PC-3 (cell line): ENCODE measurements at regions not wholly inside any gene's neighbourhood (a gene's known extent, or its start where the extent isn't known, plus 50 kb on each side); places are given as distances from the start of the nearest gene placed in this dataset.

ENCODE experiments used
- ATAC-seq: fragments of 200-7000 bp; cut with Tn5 transposase; 2 replicates; pipeline ENCODE4 v1.9.1; 2020; ENCODE audit warnings: mild to moderate bottlenecking, moderate library complexity
- BruUV-seq: library from RNA; stranded (reverse); fragments of 400-500 nt; replicated peaks from 2 replicates; lab custom pipeline; 2021; lab: Mats Ljungman, UMichigan
- CTCF ChIA-PET: fragments of 300-600 bp; sonication (Branson Sonifier 250); formaldehyde crosslinking; loops from one replicate; lab custom pipeline; 2022; ENCODE audit warnings: antibody characterized with exemption; lab: Charles Lee
- POLR2A ChIA-PET: fragments of 300-600 bp; sonication (Branson Sonifier 250); formaldehyde crosslinking; loops from one replicate; lab custom pipeline; 2022; ENCODE audit warnings: antibody characterized with exemption; ENCODE audit not compliant: unreplicated experiment; lab: Charles Lee
- DNase-seq: peaks from one replicate; pipeline ENCODE4 v3.0.0-alpha.2; 2015
- H2AFZ ChIP-seq: fragments of 300-600 bp; sonication (generic); 2 replicates; pipeline ENCODE4 v1.6.0; 2016; ENCODE audit warnings: antibody characterized with exemption, low read length
- H3F3A ChIP-seq: fragments of 300-600 bp; sonication (generic); one replicate; pipeline ENCODE4 v1.6.0; 2017; ENCODE audit warnings: antibody characterized with exemption, low read length, control low read depth, mild to moderate bottlenecking; ENCODE audit not compliant: unreplicated experiment
- H3K27ac ChIP-seq: fragments of 300-600 bp; sonication (generic); 2 replicates; pipeline ENCODE4 v1.5.1; 2016; ENCODE audit warnings: mild to moderate bottlenecking, low read length
- H3K27me3 ChIP-seq: fragments of 300-600 bp; sonication (generic); 2 replicates; pipeline ENCODE4 v1.6.1; 2016; ENCODE audit warnings: low read length, mixed read lengths
- H3K36me3 ChIP-seq: fragments of 300-600 bp; sonication (generic); 2 replicates; pipeline ENCODE4 v1.6.1; 2016; ENCODE audit warnings: low read depth, mixed run types, low read length, mixed read lengths
- H3K4me1 ChIP-seq: fragments of 300-600 bp; sonication (generic); 2 replicates; pipeline ENCODE4 v1.5.1; 2016; ENCODE audit warnings: low read length; ENCODE audit not compliant: insufficient read depth
- H3K4me2 ChIP-seq: fragments of 300-600 bp; sonication (generic); 2 replicates; pipeline ENCODE4 v1.6.0; 2016; ENCODE audit warnings: low read length
- H3K4me3 ChIP-seq: fragments of 300-600 bp; sonication (generic); 2 replicates; pipeline ENCODE4 v1.5.1; 2016; ENCODE audit warnings: mild to moderate bottlenecking, low read length, mixed read lengths
- H3K79me2 ChIP-seq: fragments of 300-600 bp; sonication (generic); 2 replicates; pipeline ENCODE4 v1.6.1; 2017; ENCODE audit warnings: low read length, mixed read lengths
- H3K9ac ChIP-seq: fragments of 300-600 bp; sonication (generic); 2 replicates; pipeline ENCODE4 v1.6.0; 2016; ENCODE audit warnings: mild to moderate bottlenecking, low read length
- H3K9me2 ChIP-seq: fragments of 300-600 bp; sonication (generic); replicated peaks from 2 replicates; pipeline ENCODE4 v1.6.1; 2016; ENCODE audit warnings: mixed run types, low read length, mixed read lengths
- H3K9me3 ChIP-seq: fragments of 300-600 bp; sonication (generic); 2 replicates; pipeline ENCODE4 v1.6.1; 2016; ENCODE audit warnings: low read length, mixed read lengths
- H4K20me1 ChIP-seq: fragments of 300-600 bp; sonication (generic); 2 replicates; pipeline ENCODE4 v1.6.1; 2016; ENCODE audit warnings: low read length, mixed read lengths
- EZH2 ChIP-seq: fragments of 300-600 bp; sonication (generic); IDR thresholded peaks from one replicate; pipeline ENCODE4 v1.6.1; 2017; ENCODE audit warnings: antibody characterized with exemption, mild to moderate bottlenecking, low read length; ENCODE audit not compliant: unreplicated experiment
- EZH2phosphoT487 ChIP-seq: fragments of 300-600 bp; sonication (generic); IDR thresholded peaks from 2 replicates; pipeline ENCODE4 v1.6.1; 2018; ENCODE audit warnings: mild to moderate bottlenecking, antibody characterized with exemption, low read length, borderline replicate concordance
- intact Hi-C: fragments of 100-400 bp; cut with micrococcal nuclease; formaldehyde crosslinking; loops from 2 replicates; pipeline ENCODE4 v1.9.0; 2023
- TF ChIP-seq, protein P1 (sequence below): fragments of 300-600 bp; sonication (generic); conservative IDR thresholded peaks from 2 replicates; pipeline ENCODE4 v1.5.1; 2017; ENCODE audit warnings: antibody characterized with exemption, low read depth, mild to moderate bottlenecking, low read length

GRCh38 chr3:182385356-182385755, 407.9 kb upstream of the ATP11B start:
- intact Hi-C loops: no loop called here
- H3K9me2 ChIP-seq: no peaks in the 10 kb centered on the region
- no peak overlapping the region for H3K4me2 ChIP-seq
- H4K20me1 ChIP-seq: no peaks in the 10 kb centered on the region
- TF ChIP-seq, protein P1, sequence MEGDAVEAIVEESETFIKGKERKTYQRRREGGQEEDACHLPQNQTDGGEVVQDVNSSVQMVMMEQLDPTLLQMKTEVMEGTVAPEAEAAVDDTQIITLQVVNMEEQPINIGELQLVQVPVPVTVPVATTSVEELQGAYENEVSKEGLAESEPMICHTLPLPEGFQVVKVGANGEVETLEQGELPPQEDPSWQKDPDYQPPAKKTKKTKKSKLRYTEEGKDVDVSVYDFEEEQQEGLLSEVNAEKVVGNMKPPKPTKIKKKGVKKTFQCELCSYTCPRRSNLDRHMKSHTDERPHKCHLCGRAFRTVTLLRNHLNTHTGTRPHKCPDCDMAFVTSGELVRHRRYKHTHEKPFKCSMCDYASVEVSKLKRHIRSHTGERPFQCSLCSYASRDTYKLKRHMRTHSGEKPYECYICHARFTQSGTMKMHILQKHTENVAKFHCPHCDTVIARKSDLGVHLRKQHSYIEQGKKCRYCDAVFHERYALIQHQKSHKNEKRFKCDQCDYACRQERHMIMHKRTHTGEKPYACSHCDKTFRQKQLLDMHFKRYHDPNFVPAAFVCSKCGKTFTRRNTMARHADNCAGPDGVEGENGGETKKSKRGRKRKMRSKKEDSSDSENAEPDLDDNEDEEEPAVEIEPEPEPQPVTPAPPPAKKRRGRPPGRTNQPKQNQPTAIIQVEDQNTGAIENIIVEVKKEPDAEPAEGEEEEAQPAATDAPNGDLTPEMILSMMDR: no peak
- TF ChIP-seq EZH2phosphoT487 (no peak), EZH2 (no peak)
- POLR2A ChIA-PET: no interaction called here
- no peak overlapping the region for H3K9ac ChIP-seq
- ATAC-seq: no peak
- no peak overlapping the region for H2AFZ ChIP-seq
- no peak for DNase-seq
- no peak overlapping the region for H3K4me3 ChIP-seq
- BruUV-seq: no TSS peak
- no peak overlapping the region for H3K27ac ChIP-seq
- H3K4me1 ChIP-seq: peaks cover 18% of the 10 kb centered on the region
- H3K36me3 ChIP-seq: no peaks in the 10 kb centered on the region
- CTCF ChIA-PET: no interaction called here
- no peaks in the 10 kb centered on the region for H3K27me3 ChIP-seq
- no peaks in the 10 kb centered on the region for H3K79me2 ChIP-seq
- H3F3A ChIP-seq: peaks cover 4% of the 10 kb centered on the region
- no peaks in the 10 kb centered on the region for H3K9me3 ChIP-seq

- H3K9me3 ChIP-seq: no peaks in the 10 kb centered on the region
- H3K27ac ChIP-seq: no peak overlapping the region
- DNase-seq (peak; percentile 45), ATAC-seq (peak; percentile 58; the same call in 1 of the 2 replicates)
- H3K4me2 ChIP-seq: peak overlapping the region; percentile 33
- no peaks in the 10 kb centered on the region for H3K36me3 ChIP-seq
- H3F3A ChIP-seq: peaks cover 4% of the 10 kb centered on the region
- 0 out of 2 replicates have a peak overlapping the region, but pooled peaks have one; percentile 2 for H2AFZ ChIP-seq
- H3K4me3 ChIP-seq: no peak overlapping the region
- POLR2A ChIA-PET: no interaction called here
- H4K20me1 ChIP-seq: no peaks in the 10 kb centered on the region
- CTCF ChIA-PET: interaction anchor here (0.6 kb wide), 1 partner anchor 24 kb away, joined by 4 read pairs; no protein-coding TSS in a partner anchor
- H3K9me2 ChIP-seq: no peaks in the 10 kb centered on the region
- H3K79me2 ChIP-seq: no peaks in the 10 kb centered on the region
- BruUV-seq: no TSS peak
- no peak overlapping the region for H3K9ac ChIP-seq
- TF ChIP-seq EZH2: no peak
- TF ChIP-seq EZH2phosphoT487: no peak
- TF ChIP-seq, protein P1: no peak
- H3K4me1 ChIP-seq: peaks cover 18% of the 10 kb centered on the region
- intact Hi-C loops: no loop called here
- no peaks in the 10 kb centered on the region for H3K27me3 ChIP-seq
These were observed 404.8 kb upstream of the ATP11B start for GRCh38 chr3:182388506-182388905.

DNA sequence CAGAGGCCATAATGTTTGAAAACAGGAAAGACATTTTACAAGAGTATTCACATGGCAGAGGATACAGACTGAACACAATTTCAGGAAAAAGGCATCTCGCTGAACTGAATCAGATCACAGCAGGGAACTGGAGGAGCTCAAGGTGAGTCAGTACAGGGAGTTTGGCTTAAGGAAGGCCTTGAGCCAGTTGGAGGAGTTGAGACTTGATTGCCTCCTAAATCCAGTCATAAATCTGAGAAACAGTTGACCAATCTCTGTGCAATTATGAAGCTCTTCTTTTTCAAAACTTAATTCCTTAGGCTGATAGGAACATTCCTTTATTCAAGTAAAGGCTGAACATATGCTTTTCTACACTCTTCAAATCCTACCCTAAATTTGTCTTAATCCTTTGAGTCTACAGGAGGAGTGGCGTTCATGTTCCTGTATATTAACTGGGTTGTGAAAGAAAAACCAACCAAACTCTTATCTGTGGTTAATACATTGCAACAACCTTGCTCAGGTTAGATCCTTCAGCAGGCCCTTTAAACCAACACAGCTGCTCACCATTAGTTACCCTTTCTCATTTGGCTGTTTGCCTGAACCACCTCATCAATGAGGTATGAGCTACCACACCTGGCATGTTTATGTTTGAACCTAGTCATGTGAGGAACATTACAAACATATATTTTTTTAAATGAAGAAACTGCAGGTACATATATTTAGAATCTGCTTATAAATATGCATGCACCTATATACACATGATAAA, 404.1 kb upstream of the ATP11B start:
- DNase-seq (peak; percentile 81), ATAC-seq (peak; percentile 63)
- Histone ChIP-seq H3K9ac (no peak overlapping the region), H3F3A (peaks cover 4% of the 10 kb centered on the region), H3K4me3 (no peak overlapping the region), H3K4me2 (peak overlapping the region; percentile 33; the same call in 1 of the 2 replicates), H3K36me3 (no peaks in the 10 kb centered on the region), H2AFZ (0 out of 2 replicates have a peak overlapping the region, but pooled peaks have one; percentile 2), H3K79me2 (no peaks in the 10 kb centered on the region), H3K9me2 (no peaks in the 10 kb centered on the region), H4K20me1 (no peaks in the 10 kb centered on the region), H3K4me1 (peaks cover 18% of the 10 kb centered on the region), H3K9me3 (no peaks in the 10 kb centered on the region), H3K27me3 (no peaks in the 10 kb centered on the region), H3K27ac (no peak overlapping the region)
- ChIA-PET POLR2A (interaction anchor here (0.5 kb wide), 1 partner anchor 677 kb away, joined by 3 read pairs; no protein-coding TSS in a partner anchor), CTCF (interaction anchor here (0.6 kb wide), 1 partner anchor 24 kb away, joined by 4 read pairs; no protein-coding TSS in a partner anchor)
- intact Hi-C loops: no loop called here
- no TSS peak for BruUV-seq
- TF ChIP-seq, protein P1: no peak
- no peak for TF ChIP-seq EZH2
- TF ChIP-seq EZH2phosphoT487: no peak
